ENCODE measurements at regions not wholly inside any gene's neighbourhood (a gene's known extent, or its start where the extent isn't known, plus 50 kb on each side); places are given as distances from the start of the nearest gene placed in this dataset.
A peak's percentile ranks its signal among the peaks of the same experiment; 100 is the strongest.

- H3K27ac ChIP-seq = no peak overlapping the region
- TF ChIP-seq POLR2A (IDR thresholded peaks at IDR 0.05) (no peak), CTCF (IDR thresholded peaks at IDR 0.05) (no peak), POLR2AphosphoS5 (IDR thresholded peaks at IDR 0.05) (no peak), EP300 (IDR thresholded peaks at IDR 0.05) (no peak)
- intact Hi-C loops (cut with DNase I; ENCODE audit: low total_unique reads) = no loop called here
These were observed 383.3 kb downstream of the SH2D4B start for GRCh38 chr10:80921032-80921431.

GRCh38 chr10:80924063-80924952 is 386.6 kb downstream of the SH2D4B start:
- 31 to 58% (median 36%) methylated on average over 7 of the region's 7 CpGs for WGBS, 5 donors
- H3K27me3 ChIP-seq = peaks cover 0 to 8% (median 0%) of the 10 kb centered on the region in 3 donors
- TF ChIP-seq POLR2AphosphoS5 (IDR thresholded peaks at IDR 0.05) (no peak), EP300 (IDR thresholded peaks at IDR 0.05) (no peak), POLR2A (IDR thresholded peaks at IDR 0.05) (no peak), CTCF (IDR thresholded peaks at IDR 0.05) (peak in 5 of 7 experiments; percentile 21 to 57 (median 36))
- H3K27ac ChIP-seq = no peak overlapping the region
- H3K4me1 ChIP-seq = no peaks in the 10 kb centered on the region
- H3K36me3 ChIP-seq = no peaks in the 10 kb centered on the region
- peak; percentile 41 to 77 for DNase-seq
- H3K9me3 ChIP-seq = no peaks in the 10 kb centered on the region
- intact Hi-C loops (cut with DNase I; ENCODE audit: low total_unique reads) = no loop called here
- H3K4me3 ChIP-seq = no peak overlapping the region

More at GRCh38 chr10:80921032-80921431, 383.3 kb downstream of the SH2D4B start:
- 64 to 87% (median 70%) methylated on average over 2 of the region's 2 CpGs for WGBS, 5 donors
- H3K4me3 ChIP-seq = no peak overlapping the region
- no peaks in the 10 kb centered on the region for H3K9me3 ChIP-seq
- no peak for DNase-seq
- H3K36me3 ChIP-seq = no peaks in the 10 kb centered on the region
- H3K27me3 ChIP-seq = peaks cover 0 to 4% (median 0%) of the 10 kb centered on the region in 3 donors
- no peaks in the 10 kb centered on the region for H3K4me1 ChIP-seq

GRCh38 chr10:80927419-80928078 is 389.8 kb downstream of the SH2D4B start:
- intact Hi-C loops (cut with DNase I; ENCODE audit: low total_unique reads) = no loop called here

More at GRCh38 chr10:80927419-80928078, 389.8 kb downstream of the SH2D4B start:
- H3K27ac ChIP-seq = no peak overlapping the region
- H3K4me3 ChIP-seq = no peak overlapping the region
- no peak for DNase-seq
- no peaks in the 10 kb centered on the region for H3K9me3 ChIP-seq
- TF ChIP-seq EP300 (IDR thresholded peaks at IDR 0.05) (no peak), POLR2A (IDR thresholded peaks at IDR 0.05) (no peak), CTCF (IDR thresholded peaks at IDR 0.05) (no peak), POLR2AphosphoS5 (IDR thresholded peaks at IDR 0.05) (no peak)
- no peaks in the 10 kb centered on the region for H3K4me1 ChIP-seq
- H3K27me3 ChIP-seq = peaks cover 0 to 8% (median 0%) of the 10 kb centered on the region in 3 donors
- WGBS, 5 donors = 28 to 49% (median 43%) methylated on average over 5 of the region's 5 CpGs
- no peaks in the 10 kb centered on the region for H3K36me3 ChIP-seq

All from stomach (tissue), 8 donors.